ENCODE measurements at regions not wholly inside any gene's neighbourhood (a gene's known extent, or its start where the extent isn't known, plus 50 kb on each side); places are given as distances from the start of the nearest gene placed in this dataset.

GRCh38 chr2:118548880-118549488 lies 298.5 kb downstream of the EN1 start:
- Histone ChIP-seq H2AFZ (ENCODE audit: low read depth, low read length, severe bottlenecking) (no peak overlapping the region), H3K9ac (ENCODE audit: low read length) (no peak overlapping the region), H3K36me3 (ENCODE audit: low read length) (no peaks in the 10 kb centered on the region), H3K4me2 (ENCODE audit: low read depth, low read length, poor library complexity, severe bottlenecking) (no peak overlapping the region), H3K4me3 (ENCODE audit: insufficient read depth, low read length, poor library complexity, severe bottlenecking) (no peak overlapping the region), H3K27ac (ENCODE audit: low read depth, low read length) (no peak overlapping the region), H3K27me3 (ENCODE audit: low read length) (no peaks in the 10 kb centered on the region), H3K9me2 (replicated peaks; ENCODE audit: insufficient read depth, low read length) (no peaks in the 10 kb centered on the region), H3K9me3 (ENCODE audit: insufficient read depth, low read length) (no peaks in the 10 kb centered on the region), H3K79me2 (ENCODE audit: insufficient read depth, low read length) (no peaks in the 10 kb centered on the region), H4K20me1 (ENCODE audit: low read depth, low read length) (no peaks in the 10 kb centered on the region), H3F3A (ENCODE audit: insufficient read depth) (no peaks in the 10 kb centered on the region)
- no peak for TF ChIP-seq EZH2phosphoT487 (conservative IDR thresholded peaks at IDR 0.05; ENCODE audit: low read length)
- TF ChIP-seq, protein P1, sequence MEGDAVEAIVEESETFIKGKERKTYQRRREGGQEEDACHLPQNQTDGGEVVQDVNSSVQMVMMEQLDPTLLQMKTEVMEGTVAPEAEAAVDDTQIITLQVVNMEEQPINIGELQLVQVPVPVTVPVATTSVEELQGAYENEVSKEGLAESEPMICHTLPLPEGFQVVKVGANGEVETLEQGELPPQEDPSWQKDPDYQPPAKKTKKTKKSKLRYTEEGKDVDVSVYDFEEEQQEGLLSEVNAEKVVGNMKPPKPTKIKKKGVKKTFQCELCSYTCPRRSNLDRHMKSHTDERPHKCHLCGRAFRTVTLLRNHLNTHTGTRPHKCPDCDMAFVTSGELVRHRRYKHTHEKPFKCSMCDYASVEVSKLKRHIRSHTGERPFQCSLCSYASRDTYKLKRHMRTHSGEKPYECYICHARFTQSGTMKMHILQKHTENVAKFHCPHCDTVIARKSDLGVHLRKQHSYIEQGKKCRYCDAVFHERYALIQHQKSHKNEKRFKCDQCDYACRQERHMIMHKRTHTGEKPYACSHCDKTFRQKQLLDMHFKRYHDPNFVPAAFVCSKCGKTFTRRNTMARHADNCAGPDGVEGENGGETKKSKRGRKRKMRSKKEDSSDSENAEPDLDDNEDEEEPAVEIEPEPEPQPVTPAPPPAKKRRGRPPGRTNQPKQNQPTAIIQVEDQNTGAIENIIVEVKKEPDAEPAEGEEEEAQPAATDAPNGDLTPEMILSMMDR (IDR thresholded peaks at IDR 0.05; ENCODE audit: insufficient read depth, low read length, poor library complexity, severe bottlenecking), result no peak

- no peak overlapping the region for H3K9ac ChIP-seq (ENCODE audit: low read length)
- H3K4me3 ChIP-seq (ENCODE audit: insufficient read depth, low read length, poor library complexity, severe bottlenecking), result no peak overlapping the region
- H3F3A ChIP-seq (ENCODE audit: insufficient read depth), result no peaks in the 10 kb centered on the region
- no peak overlapping the region for H3K27ac ChIP-seq (ENCODE audit: low read depth, low read length)
- no peaks in the 10 kb centered on the region for H3K27me3 ChIP-seq (ENCODE audit: low read length)
- no peaks in the 10 kb centered on the region for H3K79me2 ChIP-seq (ENCODE audit: insufficient read depth, low read length)
- H4K20me1 ChIP-seq (ENCODE audit: low read depth, low read length), result no peaks in the 10 kb centered on the region
- no peak overlapping the region for H2AFZ ChIP-seq (ENCODE audit: low read depth, low read length, severe bottlenecking)
- H3K9me2 ChIP-seq (replicated peaks; ENCODE audit: insufficient read depth, low read length), result no peaks in the 10 kb centered on the region
- no peaks in the 10 kb centered on the region for H3K36me3 ChIP-seq (ENCODE audit: low read length)
- no peaks in the 10 kb centered on the region for H3K9me3 ChIP-seq (ENCODE audit: insufficient read depth, low read length)
- TF ChIP-seq, protein P1 (IDR thresholded peaks at IDR 0.05; ENCODE audit: insufficient read depth, low read length, poor library complexity, severe bottlenecking), result peak; percentile 47
- no peak for TF ChIP-seq EZH2phosphoT487 (conservative IDR thresholded peaks at IDR 0.05; ENCODE audit: low read length)
- H3K4me2 ChIP-seq (ENCODE audit: low read depth, low read length, poor library complexity, severe bottlenecking), result no peak overlapping the region
Observed at GRCh38 chr2:118539290-118539689, 308.2 kb downstream of the EN1 start.

GRCh38 chr2:118536306-118536705 lies 311.1 kb downstream of the EN1 start:
- Histone ChIP-seq H3K4me3 (ENCODE audit: insufficient read depth, low read length, poor library complexity, severe bottlenecking) (no peak overlapping the region), H3K79me2 (ENCODE audit: insufficient read depth, low read length) (no peaks in the 10 kb centered on the region), H2AFZ (ENCODE audit: low read depth, low read length, severe bottlenecking) (no peak overlapping the region), H3K36me3 (ENCODE audit: low read length) (no peaks in the 10 kb centered on the region), H3K9me2 (replicated peaks; ENCODE audit: insufficient read depth, low read length) (no peaks in the 10 kb centered on the region), H3K9ac (ENCODE audit: low read length) (no peak overlapping the region), H3K27ac (ENCODE audit: low read depth, low read length) (no peak overlapping the region), H3K9me3 (ENCODE audit: insufficient read depth, low read length) (no peaks in the 10 kb centered on the region), H4K20me1 (ENCODE audit: low read depth, low read length) (no peaks in the 10 kb centered on the region), H3K27me3 (ENCODE audit: low read length) (no peaks in the 10 kb centered on the region), H3F3A (ENCODE audit: insufficient read depth) (no peaks in the 10 kb centered on the region), H3K4me2 (ENCODE audit: low read depth, low read length, poor library complexity, severe bottlenecking) (no peak overlapping the region)
- no peak for TF ChIP-seq EZH2phosphoT487 (conservative IDR thresholded peaks at IDR 0.05; ENCODE audit: low read length)
- TF ChIP-seq, protein P1 (IDR thresholded peaks at IDR 0.05; ENCODE audit: insufficient read depth, low read length, poor library complexity, severe bottlenecking), result no peak

All from SU-DHL-6 (cell line).